Central memory CD4-positive, alpha-beta T cell (primary cell): ENCODE measurements at regions not wholly inside any gene's neighbourhood (a gene's known extent, or its start where the extent isn't known, plus 50 kb on each side); places are given as distances from the start of the nearest gene placed in this dataset.
"Not testable (repeated sequence)": the region's sequence is repeated elsewhere in the genome, so short reads cannot be mapped to it uniquely, and the experiment has no call there.

Experiments used
- DNase-seq: peaks from one replicate; pipeline ENCODE4 v3.0.0; 2022

GRCh38 chr5:51034222-51034901 lies 348.9 kb upstream of the ISL1 start:
- no peak for DNase-seq

GRCh38 chr5:51039424-51040329 lies 343.6 kb upstream of the ISL1 start:
- no peak for DNase-seq

- DNase-seq: no peak
These were observed 339.5 kb upstream of the ISL1 start for GRCh38 chr5:51043745-51044144.

GRCh38 chr5:51047369-51047768 lies 335.9 kb upstream of the ISL1 start:
- DNase-seq: no peak

GRCh38 chr5:51053361-51053760 lies 329.9 kb upstream of the ISL1 start:
- DNase-seq: no peak

GRCh38 chr5:51060953-51061352 lies 322.3 kb upstream of the ISL1 start:
- no peak for DNase-seq

- DNase-seq: no peak
These were observed 310.3 kb upstream of the ISL1 start for GRCh38 chr5:51072937-51073336.

GRCh38 chr5:51082741-51083140 lies 300.5 kb upstream of the ISL1 start:
- DNase-seq: no peak

- no peak for DNase-seq
These were observed 291.4 kb upstream of the ISL1 start for GRCh38 chr5:51091816-51092215.

GRCh38 chr5:51095486-51095885 lies 287.8 kb upstream of the ISL1 start:
- no peak for DNase-seq

- no peak for DNase-seq
These were observed 286.4 kb upstream of the ISL1 start for GRCh38 chr5:51096859-51097258.

GRCh38 chr5:51099173-51099853 lies 283.9 kb upstream of the ISL1 start:
- no peak for DNase-seq

GRCh38 chr5:51104556-51104955 lies 278.7 kb upstream of the ISL1 start:
- no peak for DNase-seq

- no peak for DNase-seq
These were observed 273.4 kb upstream of the ISL1 start for GRCh38 chr5:51109786-51110410.

- no peak for DNase-seq
These were observed 252.0 kb upstream of the ISL1 start for GRCh38 chr5:51131266-51131665.

GRCh38 chr5:51138164-51138563 lies 245.1 kb upstream of the ISL1 start:
- DNase-seq: no peak

- no peak for DNase-seq
These were observed 234.8 kb upstream of the ISL1 start for GRCh38 chr5:51148437-51148836.

GRCh38 chr5:51156222-51156621 lies 227.0 kb upstream of the ISL1 start:
- DNase-seq: no peak

- DNase-seq: no peak
These were observed 226.4 kb upstream of the ISL1 start for GRCh38 chr5:51156838-51157237.

- DNase-seq: no peak
These were observed 224.1 kb upstream of the ISL1 start for GRCh38 chr5:51159164-51159563.

GRCh38 chr5:51159606-51160005 lies 223.6 kb upstream of the ISL1 start:
- no peak for DNase-seq

GRCh38 chr5:51162245-51162644 lies 221.0 kb upstream of the ISL1 start:
- DNase-seq: no peak

GRCh38 chr5:51165621-51166020 lies 217.6 kb upstream of the ISL1 start:
- not testable (repeated sequence) for DNase-seq
